K562 (cell line): ENCODE measurements at regions not wholly inside any gene's neighbourhood (a gene's known extent, or its start where the extent isn't known, plus 50 kb on each side); places are given as distances from the start of the nearest gene placed in this dataset.

Experiments
- CEBPZ ChIP-seq: fragments of 150-350 bp; IDR thresholded peaks from 2 replicates; pipeline ENCODE4 v1.6.1; 2014; ENCODE audit warnings: low read depth, mild to moderate bottlenecking, low read length, borderline replicate concordance
- HIVEP1 ChIP-seq: fragments of 250-450 bp; sonication (Bioruptor Pico); IDR thresholded peaks from 2 replicates; pipeline ENCODE4 v1.4.0; 2020; ENCODE audit warnings: mild to moderate bottlenecking
- KDM4B ChIP-seq, 2 experiments: fragments of 450-650 bp in 1 of 2; sonication (generic) in 1 of 2; IDR thresholded peaks; 2 replicates each; pipeline ENCODE4 v1.6.1; 2016 to 2017; ENCODE audit warnings: borderline replicate concordance in 2 of 2, antibody characterized with exemption in 1 of 2, low read depth in 1 of 2, mild to moderate bottlenecking in 1 of 2
- NCOA2 ChIP-seq, 2 experiments: fragments of 450-650 bp; IDR thresholded peaks; 2 replicates each; pipeline ENCODE4 v1.6.1; 2018; ENCODE audit warnings: mild to moderate bottlenecking in 2 of 2, moderate library complexity in 1 of 2; ENCODE audit not compliant: partially characterized antibody in 2 of 2
- SAP30 ChIP-seq: fragments of 200-600 bp; sonication (generic); IDR thresholded peaks from 2 replicates; pipeline ENCODE4 v1.6.1; 2012; ENCODE audit warnings: borderline replicate concordance, low read depth, mild to moderate bottlenecking, moderate library complexity, low read length, control low read depth, inconsistent platforms; ENCODE audit not compliant: insufficient read depth, poor library complexity, severe bottlenecking
- XRCC5 ChIP-seq: fragments of 200-400 bp; formaldehyde crosslinking; IDR thresholded peaks from 2 replicates; pipeline ENCODE4 v1.6.1; 2017; ENCODE audit warnings: low read depth, mild to moderate bottlenecking, low read length
- ZKSCAN8 ChIP-seq: fragments of 200-800 bp; sonication (Bioruptor generic); IDR thresholded peaks from 2 replicates; pipeline ENCODE4 v1.6.1; 2016; ENCODE audit warnings: missing genetic modification characterization, missing compliant biosample characterization
- ZNF174 ChIP-seq: fragments of 250-450 bp; sonication (Bioruptor Pico); IDR thresholded peaks from 2 replicates; pipeline ENCODE4 v1.4.0; 2020; ENCODE audit warnings: mild to moderate bottlenecking
- TF ChIP-seq, protein P1 (sequence below): fragments of 250-450 bp; sonication (Bioruptor Pico); IDR thresholded peaks from 2 replicates; pipeline ENCODE4 v1.8.0; 2021; ENCODE audit warnings: moderate library complexity, mild to moderate bottlenecking, inconsistent platforms

- no peak for TF ChIP-seq ZKSCAN8
- TF ChIP-seq, protein P1, sequence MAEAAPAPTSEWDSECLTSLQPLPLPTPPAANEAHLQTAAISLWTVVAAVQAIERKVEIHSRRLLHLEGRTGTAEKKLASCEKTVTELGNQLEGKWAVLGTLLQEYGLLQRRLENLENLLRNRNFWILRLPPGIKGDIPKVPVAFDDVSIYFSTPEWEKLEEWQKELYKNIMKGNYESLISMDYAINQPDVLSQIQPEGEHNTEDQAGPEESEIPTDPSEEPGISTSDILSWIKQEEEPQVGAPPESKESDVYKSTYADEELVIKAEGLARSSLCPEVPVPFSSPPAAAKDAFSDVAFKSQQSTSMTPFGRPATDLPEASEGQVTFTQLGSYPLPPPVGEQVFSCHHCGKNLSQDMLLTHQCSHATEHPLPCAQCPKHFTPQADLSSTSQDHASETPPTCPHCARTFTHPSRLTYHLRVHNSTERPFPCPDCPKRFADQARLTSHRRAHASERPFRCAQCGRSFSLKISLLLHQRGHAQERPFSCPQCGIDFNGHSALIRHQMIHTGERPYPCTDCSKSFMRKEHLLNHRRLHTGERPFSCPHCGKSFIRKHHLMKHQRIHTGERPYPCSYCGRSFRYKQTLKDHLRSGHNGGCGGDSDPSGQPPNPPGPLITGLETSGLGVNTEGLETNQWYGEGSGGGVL (CRISPR knock-in tag) = no peak
- no peak for TF ChIP-seq SAP30
- TF ChIP-seq KDM4B (IDR thresholded peaks at IDR 0.05; ENCODE audit: borderline replicate concordance in 2 of 2, low read depth in 1 of 2) = no peak
- no peak for TF ChIP-seq XRCC5
- TF ChIP-seq HIVEP1 (CRISPR knock-in tag) = no peak
- no peak for TF ChIP-seq NCOA2 (IDR thresholded peaks at IDR 0.05; ENCODE audit: partially characterized antibody in 2 of 2)
- TF ChIP-seq ZNF174 = no peak
- TF ChIP-seq CEBPZ = no peak
Measured at GRCh38 chr2:15700131-15700530, 108.5 kb downstream of the DDX1 start.
